DMS53 (cell line): ENCODE measurements at regions not wholly inside any gene's neighbourhood (a gene's known extent, or its start where the extent isn't known, plus 50 kb on each side); places are given as distances from the start of the nearest gene placed in this dataset.
"Not testable (repeated sequence)": the region's sequence is repeated elsewhere in the genome, so short reads cannot be mapped to it uniquely, and the experiment has no call there.

Experiments
- DNase-seq: peaks from one replicate; lab custom pipeline; 2025; lab: John Stamatoyannopoulos, UW

GRCh38 chr11:70549386-70549785, 151.1 kb downstream of the CTTN start:
- no peak for DNase-seq

GRCh38 chr11:70549796-70550195, 151.5 kb downstream of the CTTN start:
- no peak for DNase-seq

- no peak for DNase-seq
Measured at GRCh38 chr11:70550456-70551195, 152.3 kb downstream of the CTTN start.

- DNase-seq: no peak
Measured at GRCh38 chr11:70551351-70552166, 153.2 kb downstream of the CTTN start.

GRCh38 chr11:70552167-70553150, 154.1 kb downstream of the CTTN start:
- DNase-seq: no peak

GRCh38 chr11:70555078-70555477, 156.7 kb downstream of the CTTN start:
- DNase-seq: no peak

- peak; percentile 60 for DNase-seq
Measured at GRCh38 chr11:70556884-70557741, 158.8 kb downstream of the CTTN start.

GRCh38 chr11:70557742-70558485, 159.6 kb downstream of the CTTN start:
- DNase-seq: no peak

GRCh38 chr11:70558681-70559080, 160.4 kb downstream of the CTTN start:
- no peak for DNase-seq

GRCh38 chr11:70559516-70559915, 161.2 kb downstream of the CTTN start:
- DNase-seq: no peak

- DNase-seq: not testable (repeated sequence)
Measured at GRCh38 chr11:70560621-70561020, 162.3 kb downstream of the CTTN start.

GRCh38 chr11:70566768-70567530, 168.6 kb downstream of the CTTN start:
- DNase-seq: no peak

GRCh38 chr11:70567680-70568034, 169.3 kb downstream of the CTTN start:
- no peak for DNase-seq

GRCh38 chr11:70568035-70568813, 169.9 kb downstream of the CTTN start:
- no peak for DNase-seq

- DNase-seq: no peak
Measured at GRCh38 chr11:70568814-70569617, 170.7 kb downstream of the CTTN start.

- DNase-seq: no peak
Measured at GRCh38 chr11:70569618-70569890, 171.2 kb downstream of the CTTN start.

- DNase-seq: no peak
Measured at GRCh38 chr11:70569996-70570692, 171.8 kb downstream of the CTTN start.
